ENCODE measurements at regions not wholly inside any gene's neighbourhood (a gene's known extent, or its start where the extent isn't known, plus 50 kb on each side); places are given as distances from the start of the nearest gene placed in this dataset.

- TF ChIP-seq CTCF (IDR thresholded peaks at IDR 0.05) = no peak
Measured at GRCh38 chr9:115254287-115255180, 136.6 kb upstream of the TNC start (continued).

- Histone ChIP-seq H3K79me2 (ENCODE audit: insufficient read depth) (no peaks in the 10 kb centered on the region), H3K27me3 (ENCODE audit: insufficient read depth) (no peaks in the 10 kb centered on the region), H3K4me2 (peak overlapping the region; percentile 3; the same call in 1 of the 2 replicates), H4K20me1 (ENCODE audit: insufficient read depth) (no peaks in the 10 kb centered on the region), H3K36me3 (replicated peaks in 1 of 2; ENCODE audit: control insufficient read depth in 1 of 2, insufficient read depth in 2 of 2, low read length in 1 of 2) (no peaks in the 10 kb centered on the region), H2AFZ (ENCODE audit: low read depth) (no peak overlapping the region), H3F3A (replicated peaks; ENCODE audit: insufficient read depth) (peaks cover 48% of the 10 kb centered on the region), H3K4me1 (ENCODE audit: control insufficient read depth in 1 of 2, insufficient read depth in 2 of 2, low read depth in 1 of 2, low read length in 1 of 2) (peaks cover 21 to 29% of the 10 kb centered on the region in 2 experiments), H3K9ac (peak overlapping the region; percentile 48; the same call in 1 of the 2 replicates), H3K4me3 (ENCODE audit: low read depth in 2 of 2, low read length in 1 of 2) (no peak overlapping the region), H3K9me2 (no peaks in the 10 kb centered on the region), H3K27ac (ENCODE audit: low read depth in 2 of 2, low read length in 1 of 2) (peak overlapping the region; percentile 94 to 96), H3K9me3 (no peaks in the 10 kb centered on the region)
- CTCF ChIA-PET = no interaction called here
- POLR2A ChIA-PET = no interaction called here
- DNase-seq = no peak
- TF ChIP-seq ZBTB33 (IDR thresholded peaks at IDR 0.05; ENCODE audit: borderline replicate concordance, low read depth) (no peak), USF1 (IDR thresholded peaks at IDR 0.05; ENCODE audit: borderline replicate concordance, low read depth) (no peak), GABPA (IDR thresholded peaks at IDR 0.05; ENCODE audit: low read depth) (peak; percentile 2; the same call in 1 of the 2 replicates), CTCF (IDR thresholded peaks at IDR 0.05) (no peak), MEF2A (IDR thresholded peaks at IDR 0.05; ENCODE audit: borderline replicate concordance, low read depth) (no peak; the same call in 1 of the 2 replicates), SMC3 (IDR thresholded peaks at IDR 0.05; ENCODE audit: low read depth, low read length) (no peak), GATA2 (CRISPR knock-in tag; IDR thresholded peaks at IDR 0.05) (no peak), USF2 (IDR thresholded peaks at IDR 0.05; ENCODE audit: borderline replicate concordance, low read depth, low read length) (no peak), RCOR1 (IDR thresholded peaks at IDR 0.05; ENCODE audit: low read length) (no peak), EP300 (IDR thresholded peaks at IDR 0.05; ENCODE audit: borderline replicate concordance in 1 of 2, low read depth in 1 of 2, low read length in 1 of 2) (peak; percentile 7 to 60; a peak in 1 of 4 replicates), POLR2AphosphoS5 (IDR thresholded peaks at IDR 0.05; ENCODE audit: low read depth, low read length) (no peak), MXI1 (IDR thresholded peaks at IDR 0.05; ENCODE audit: low read depth, low read length) (no peak), TCF12 (IDR thresholded peaks at IDR 0.05) (peak; percentile 57), TEAD4 (IDR thresholded peaks at IDR 0.05; ENCODE audit: borderline replicate concordance, insufficient read depth) (no peak), RXRA (IDR thresholded peaks at IDR 0.05; ENCODE audit: borderline replicate concordance, low read depth) (no peak), NFIC (IDR thresholded peaks at IDR 0.05; ENCODE audit: borderline replicate concordance) (peak; percentile 33; the same call in 1 of the 2 replicates), FOXJ3 (CRISPR knock-in tag; IDR thresholded peaks at IDR 0.05) (no peak), TAF1 (IDR thresholded peaks at IDR 0.05; ENCODE audit: borderline replicate concordance, low read depth, low read length) (no peak), IRF3 (IDR thresholded peaks at IDR 0.05; ENCODE audit: low read depth, low read length) (no peak), FOSL2 (IDR thresholded peaks at IDR 0.05; ENCODE audit: borderline replicate concordance, low read depth) (peak; percentile 87), RFX5 (IDR thresholded peaks at IDR 0.05; ENCODE audit: low read length) (no peak)
Measured at GRCh38 chr9:115261656-115262081, 143.7 kb upstream of the TNC start.

Measured in SK-N-SH (cell line).